ENCODE measurements at regions not wholly inside any gene's neighbourhood (a gene's known extent, or its start where the extent isn't known, plus 50 kb on each side); places are given as distances from the start of the nearest gene placed in this dataset.
"Not testable (repeated sequence)": the region's sequence is repeated elsewhere in the genome, so short reads cannot be mapped to it uniquely, and the experiment has no call there.

DNA sequence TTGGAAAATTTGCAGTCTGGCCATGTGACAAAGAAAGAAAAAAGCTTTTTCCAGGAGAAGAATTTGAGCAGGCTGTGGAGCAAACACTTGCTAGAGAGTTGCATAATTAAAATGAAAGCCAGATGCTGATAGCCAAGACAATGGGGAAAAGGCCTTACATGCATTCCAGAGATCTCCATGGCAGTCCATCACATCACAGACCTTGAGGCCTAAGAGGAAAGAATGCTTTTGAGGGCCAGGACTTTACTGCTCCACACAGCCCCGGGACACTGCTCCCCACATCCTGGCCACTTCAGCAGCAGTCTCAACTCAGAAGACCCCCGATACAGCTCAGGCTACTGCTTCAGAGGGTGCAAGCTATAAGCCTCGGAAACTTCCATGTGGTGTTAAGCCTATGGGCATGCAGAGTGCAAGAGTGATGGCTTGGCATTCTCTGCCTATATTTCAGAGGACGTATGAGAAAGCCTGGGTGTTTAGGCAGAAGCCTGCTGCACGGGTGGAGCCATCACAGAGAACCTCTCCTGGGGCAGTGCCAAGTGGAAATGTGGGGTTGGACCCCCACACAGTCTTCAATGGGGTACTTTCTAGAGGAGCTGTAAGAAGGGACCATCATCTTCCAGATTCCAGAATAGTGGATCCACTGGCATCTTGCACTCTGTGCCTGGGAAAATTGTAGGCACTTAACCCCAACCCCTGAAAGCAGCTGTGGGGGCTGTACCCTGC lies 230.7 kb downstream of the POTEG start:
- H3K4me2 ChIP-seq (ENCODE audit: low read length); H3K9me3 ChIP-seq (ENCODE audit: insufficient read depth, low read depth, low read length); H3K27ac ChIP-seq (ENCODE audit: low read depth, low read length); H3K79me2 ChIP-seq (ENCODE audit: control insufficient read depth, insufficient read depth, low read length, poor library complexity); H3K14ac ChIP-seq (ENCODE audit: low read length); H3K4ac ChIP-seq (ENCODE audit: low read depth, low read length); H3K27me3 ChIP-seq (ENCODE audit: insufficient read depth, low read length); H4K91ac ChIP-seq (ENCODE audit: low read depth, low read length); H2AK5ac ChIP-seq (ENCODE audit: low read length); H2BK5ac ChIP-seq (ENCODE audit: low read depth, low read length, poor library complexity); H2AFZ ChIP-seq (ENCODE audit: insufficient read depth, low read length, poor library complexity); H2BK120ac ChIP-seq (ENCODE audit: insufficient read depth, low read length, poor library complexity); H4K8ac ChIP-seq (ENCODE audit: low read depth, low read length); H3K79me1 ChIP-seq (ENCODE audit: low read length); H3K18ac ChIP-seq (ENCODE audit: low read length); H3K4me3 ChIP-seq (ENCODE audit: low read depth, low read length); DNase-seq; H3K9ac ChIP-seq (ENCODE audit: low read length); H2BK12ac ChIP-seq (ENCODE audit: low read length); H3K23ac ChIP-seq (ENCODE audit: low read length); H4K12ac ChIP-seq (ENCODE audit: low read depth, low read length); H3K4me1 ChIP-seq (ENCODE audit: control insufficient read depth in 1 of 2, insufficient read depth in 2 of 2, low read length in 2 of 2); H3K36me3 ChIP-seq (ENCODE audit: control insufficient read depth in 1 of 2, insufficient read depth in 2 of 2, low read length in 2 of 2): not testable (repeated sequence)
- WGBS (ENCODE audit: extremely low coverage, insufficient coverage, insufficient read length): no CpG with 5 or more reads among the region's 5 CpGs

GRCh38 chr14:19204827-19205226 lies 229.3 kb downstream of the POTEG start:
- not testable (repeated sequence) for H4K91ac ChIP-seq (ENCODE audit: low read depth, low read length); H3K14ac ChIP-seq (ENCODE audit: low read length); H3K4me3 ChIP-seq (ENCODE audit: low read depth, low read length); H3K4me2 ChIP-seq (ENCODE audit: low read length); H3K27ac ChIP-seq (ENCODE audit: low read depth, low read length); H4K8ac ChIP-seq (ENCODE audit: low read depth, low read length); H2BK12ac ChIP-seq (ENCODE audit: low read length); H3K4me1 ChIP-seq (ENCODE audit: control insufficient read depth in 1 of 2, insufficient read depth in 2 of 2, low read length in 2 of 2); H3K4ac ChIP-seq (ENCODE audit: low read depth, low read length); H3K18ac ChIP-seq (ENCODE audit: low read length); H3K27me3 ChIP-seq (ENCODE audit: insufficient read depth, low read length); H2BK5ac ChIP-seq (ENCODE audit: low read depth, low read length, poor library complexity); H2BK120ac ChIP-seq (ENCODE audit: insufficient read depth, low read length, poor library complexity); H3K23ac ChIP-seq (ENCODE audit: low read length); H3K9me3 ChIP-seq (ENCODE audit: insufficient read depth, low read depth, low read length); H3K9ac ChIP-seq (ENCODE audit: low read length); H3K79me2 ChIP-seq (ENCODE audit: control insufficient read depth, insufficient read depth, low read length, poor library complexity); H4K12ac ChIP-seq (ENCODE audit: low read depth, low read length); H2AK5ac ChIP-seq (ENCODE audit: low read length); H3K36me3 ChIP-seq (ENCODE audit: control insufficient read depth in 1 of 2, insufficient read depth in 2 of 2, low read length in 2 of 2); H2AFZ ChIP-seq (ENCODE audit: insufficient read depth, low read length, poor library complexity); H3K79me1 ChIP-seq (ENCODE audit: low read length); DNase-seq
- no CpG with 5 or more reads among the region's 2 CpGs for WGBS (ENCODE audit: extremely low coverage, insufficient coverage, insufficient read length)

- not testable (repeated sequence) for H3K4me2 ChIP-seq (ENCODE audit: low read length); H2BK120ac ChIP-seq (ENCODE audit: insufficient read depth, low read length, poor library complexity); H3K4ac ChIP-seq (ENCODE audit: low read depth, low read length); H2BK5ac ChIP-seq (ENCODE audit: low read depth, low read length, poor library complexity); H3K4me1 ChIP-seq (ENCODE audit: control insufficient read depth in 1 of 2, insufficient read depth in 2 of 2, low read length in 2 of 2); H2BK12ac ChIP-seq (ENCODE audit: low read length); H3K4me3 ChIP-seq (ENCODE audit: low read depth, low read length); H3K9ac ChIP-seq (ENCODE audit: low read length); H3K14ac ChIP-seq (ENCODE audit: low read length); H2AK5ac ChIP-seq (ENCODE audit: low read length); H3K27ac ChIP-seq (ENCODE audit: low read depth, low read length); H4K12ac ChIP-seq (ENCODE audit: low read depth, low read length); H2AFZ ChIP-seq (ENCODE audit: insufficient read depth, low read length, poor library complexity); H3K27me3 ChIP-seq (ENCODE audit: insufficient read depth, low read length); H4K8ac ChIP-seq (ENCODE audit: low read depth, low read length); H3K18ac ChIP-seq (ENCODE audit: low read length); H3K9me3 ChIP-seq (ENCODE audit: insufficient read depth, low read depth, low read length); H3K79me1 ChIP-seq (ENCODE audit: low read length); H3K36me3 ChIP-seq (ENCODE audit: control insufficient read depth in 1 of 2, insufficient read depth in 2 of 2, low read length in 2 of 2); H4K91ac ChIP-seq (ENCODE audit: low read depth, low read length); H3K79me2 ChIP-seq (ENCODE audit: control insufficient read depth, insufficient read depth, low read length, poor library complexity); H3K23ac ChIP-seq (ENCODE audit: low read length); DNase-seq
- no CpG with 5 or more reads among the region's 9 CpGs for WGBS (ENCODE audit: extremely low coverage, insufficient coverage, insufficient read length)
These were observed 217.7 kb downstream of the POTEG start for GRCh38 chr14:19216480-19216879.

- H2BK12ac ChIP-seq (ENCODE audit: low read length); H3K23ac ChIP-seq (ENCODE audit: low read length); H4K91ac ChIP-seq (ENCODE audit: low read depth, low read length); H3K79me2 ChIP-seq (ENCODE audit: control insufficient read depth, insufficient read depth, low read length, poor library complexity); H4K12ac ChIP-seq (ENCODE audit: low read depth, low read length); H2BK5ac ChIP-seq (ENCODE audit: low read depth, low read length, poor library complexity); H3K36me3 ChIP-seq (ENCODE audit: control insufficient read depth in 1 of 2, insufficient read depth in 2 of 2, low read length in 2 of 2); H3K9me3 ChIP-seq (ENCODE audit: insufficient read depth, low read depth, low read length); H4K8ac ChIP-seq (ENCODE audit: low read depth, low read length); H3K9ac ChIP-seq (ENCODE audit: low read length); DNase-seq; H3K14ac ChIP-seq (ENCODE audit: low read length); H2AK5ac ChIP-seq (ENCODE audit: low read length); H2BK120ac ChIP-seq (ENCODE audit: insufficient read depth, low read length, poor library complexity); H3K18ac ChIP-seq (ENCODE audit: low read length); H2AFZ ChIP-seq (ENCODE audit: insufficient read depth, low read length, poor library complexity); H3K4me3 ChIP-seq (ENCODE audit: low read depth, low read length); H3K4me2 ChIP-seq (ENCODE audit: low read length); H3K27ac ChIP-seq (ENCODE audit: low read depth, low read length); H3K4ac ChIP-seq (ENCODE audit: low read depth, low read length); H3K4me1 ChIP-seq (ENCODE audit: control insufficient read depth in 1 of 2, insufficient read depth in 2 of 2, low read length in 2 of 2); H3K27me3 ChIP-seq (ENCODE audit: insufficient read depth, low read length); H3K79me1 ChIP-seq (ENCODE audit: low read length): not testable (repeated sequence)
- WGBS (ENCODE audit: extremely low coverage, insufficient coverage, insufficient read length): no CpG with 5 or more reads among the region's 3 CpGs
These were observed 214.7 kb downstream of the POTEG start for GRCh38 chr14:19219423-19219822.

All from trophoblast cell (in vitro differentiated cells and primary cell).